HPDE6-E6E7 (cell line): ENCODE measurements at regions not wholly inside any gene's neighbourhood (a gene's known extent, or its start where the extent isn't known, plus 50 kb on each side); places are given as distances from the start of the nearest gene placed in this dataset.
"Not testable (repeated sequence)": the region's sequence is repeated elsewhere in the genome, so short reads cannot be mapped to it uniquely, and the experiment has no call there.

Experiments used
- DNase-seq: peaks from one replicate; pipeline ENCODE4 v3.0.0; 2011; ENCODE audit warnings: missing footprints; ENCODE audit errors: extremely low spot score

GRCh38 chr5:27451377-27451776, 413.0 kb upstream of the CDH9 start:
- no peak for DNase-seq

DNA sequence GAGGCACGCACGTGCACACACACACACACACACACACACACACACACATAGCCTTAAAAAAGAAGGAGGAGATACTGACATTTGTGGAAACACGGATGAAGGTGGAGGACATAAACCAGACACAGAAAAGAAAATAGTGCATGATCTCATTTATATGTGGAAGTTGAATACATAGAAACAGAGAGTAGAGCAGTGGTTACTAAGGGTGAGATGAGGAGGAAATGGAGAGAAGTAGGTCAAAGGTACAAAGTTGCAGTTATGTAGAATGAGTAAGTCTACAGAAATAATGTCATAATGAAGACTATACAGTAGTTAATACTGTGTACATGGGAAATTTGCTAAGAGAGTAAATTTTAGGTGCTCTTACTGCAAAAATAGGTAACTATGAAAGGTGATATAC, 412.2 kb upstream of the CDH9 start:
- DNase-seq = no peak

DNA sequence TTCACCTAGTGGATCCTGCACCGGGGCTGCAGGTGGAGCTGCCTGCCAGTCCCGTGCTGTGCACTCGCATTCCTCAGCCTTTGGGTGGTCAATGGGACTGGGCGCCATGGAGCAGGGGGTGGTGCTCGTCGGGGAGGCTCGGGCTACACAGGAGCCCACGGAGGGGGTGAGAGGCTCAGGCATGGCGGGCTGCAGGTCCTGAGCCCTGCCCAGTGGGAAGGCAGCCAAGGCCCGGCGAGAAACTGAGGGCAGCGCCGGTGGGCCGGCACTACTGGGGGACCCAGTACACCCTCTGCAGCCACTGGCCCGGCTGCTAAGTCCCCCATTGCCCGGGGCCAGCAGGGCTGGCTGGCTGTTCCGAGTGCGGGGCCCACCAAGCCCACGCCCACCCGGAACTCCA, 401.0 kb upstream of the CDH9 start:
- DNase-seq = not testable (repeated sequence)

GRCh38 chr5:27437594-27438200, 399.3 kb upstream of the CDH9 start:
- no peak for DNase-seq

DNA sequence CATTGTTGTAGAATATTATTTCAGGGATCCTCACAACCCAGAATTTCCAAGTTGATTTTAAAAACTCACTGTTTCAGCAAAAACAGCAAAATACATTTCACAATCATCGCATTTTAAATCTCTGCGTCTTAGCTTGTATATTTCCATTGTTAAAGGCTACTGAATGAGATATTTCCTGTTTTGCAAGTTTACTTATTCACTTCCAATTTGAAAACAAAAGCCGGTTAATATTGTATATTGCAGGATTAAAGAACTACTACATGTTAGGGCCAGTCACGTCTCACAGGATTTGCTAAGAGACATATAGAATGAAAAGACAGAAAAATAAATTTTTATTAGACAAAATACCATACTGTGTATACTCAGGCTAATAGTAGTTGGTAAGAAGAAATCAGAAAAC, 395.9 kb upstream of the CDH9 start:
- DNase-seq = peak; percentile 20

DNA sequence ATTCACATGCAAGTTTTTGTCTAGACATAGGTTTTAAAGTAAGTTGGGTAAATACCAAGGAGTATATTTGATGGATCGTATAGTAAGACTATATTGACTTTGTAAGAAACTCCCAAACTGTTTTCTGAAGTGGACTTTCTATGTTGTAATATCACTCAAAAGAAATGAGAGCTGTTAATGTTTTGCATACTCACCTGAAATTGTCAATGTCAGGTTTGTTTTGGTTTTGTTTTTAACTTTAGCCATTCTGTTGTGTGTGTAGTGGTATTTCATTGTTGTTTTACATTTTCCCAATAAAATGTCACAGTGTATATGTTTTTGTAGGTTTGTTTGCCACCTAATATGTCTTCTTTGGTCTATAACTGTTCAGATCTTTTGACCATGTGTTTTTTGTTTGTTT, 375.7 kb upstream of the CDH9 start:
- DNase-seq = no peak

- no peak for DNase-seq
These were observed 374.0 kb upstream of the CDH9 start for GRCh38 chr5:27412384-27412783.

GRCh38 chr5:27406020-27406419, 367.6 kb upstream of the CDH9 start:
- no peak for DNase-seq

- no peak for DNase-seq
These were observed 365.0 kb upstream of the CDH9 start for GRCh38 chr5:27403243-27403882.

DNA sequence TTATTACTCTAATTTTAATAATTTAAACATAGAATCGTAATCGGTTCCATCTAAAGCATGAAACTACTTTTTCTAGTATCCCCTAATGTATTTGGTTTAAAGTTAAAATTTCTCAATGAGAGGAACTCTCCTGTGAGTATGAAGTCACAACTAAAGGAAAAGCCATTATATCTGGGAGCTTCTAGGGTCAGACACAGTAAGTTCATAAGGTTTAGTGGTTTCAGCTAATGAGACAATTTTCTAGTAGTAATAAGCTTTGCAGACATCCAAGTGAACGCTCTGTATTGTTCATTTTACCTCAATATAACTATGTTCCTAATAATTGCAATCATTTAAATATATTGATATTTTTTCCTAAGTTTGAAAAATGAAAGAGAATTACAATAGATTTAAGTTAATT, 364.4 kb upstream of the CDH9 start:
- no peak for DNase-seq

- DNase-seq = no peak
These were observed 358.6 kb upstream of the CDH9 start for GRCh38 chr5:27396998-27397397.

DNA sequence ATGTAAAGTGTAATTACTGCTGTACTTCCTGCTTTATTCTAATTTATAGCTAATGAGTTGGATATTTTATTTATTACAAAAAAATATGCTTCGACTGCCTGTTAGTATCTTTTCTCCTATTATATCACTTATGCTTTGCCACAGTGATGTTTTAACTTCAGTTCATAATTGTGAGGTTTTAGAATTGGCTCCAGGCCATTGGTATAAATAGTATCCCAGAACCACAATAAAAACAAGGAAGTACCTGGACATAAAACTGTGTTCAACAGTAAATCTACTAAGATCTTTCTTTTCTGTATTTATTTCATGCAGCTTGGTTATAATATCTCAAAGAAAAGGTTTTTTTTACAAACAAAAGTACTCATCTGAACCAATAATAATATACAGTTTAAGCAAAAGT, 354.3 kb upstream of the CDH9 start:
- no peak for DNase-seq

- DNase-seq = no peak
These were observed 351.3 kb upstream of the CDH9 start for GRCh38 chr5:27389696-27390095.

DNA sequence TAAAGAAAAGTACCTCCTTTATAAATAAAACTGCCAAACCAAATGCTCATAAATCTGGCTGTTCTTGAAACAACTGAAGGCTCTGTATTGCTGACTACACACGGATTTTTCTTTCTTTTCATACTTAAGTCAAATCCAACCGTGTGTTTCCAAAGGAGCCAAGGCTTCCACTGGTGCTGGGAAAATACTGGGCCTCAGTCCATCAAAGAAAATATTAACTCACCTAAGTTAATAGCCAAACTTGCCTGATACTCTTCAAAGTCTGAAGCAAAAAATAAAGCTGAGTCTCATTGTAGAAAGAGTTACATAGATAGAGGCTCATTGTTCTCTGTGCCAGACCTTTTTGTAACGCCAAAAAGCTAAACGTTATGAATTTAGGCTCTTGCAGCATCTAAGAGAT, 350.4 kb upstream of the CDH9 start:
- no peak for DNase-seq

GRCh38 chr5:27387535-27388073, 349.2 kb upstream of the CDH9 start:
- no peak for DNase-seq

- no peak for DNase-seq
These were observed 343.3 kb upstream of the CDH9 start for GRCh38 chr5:27381686-27382085.

DNA sequence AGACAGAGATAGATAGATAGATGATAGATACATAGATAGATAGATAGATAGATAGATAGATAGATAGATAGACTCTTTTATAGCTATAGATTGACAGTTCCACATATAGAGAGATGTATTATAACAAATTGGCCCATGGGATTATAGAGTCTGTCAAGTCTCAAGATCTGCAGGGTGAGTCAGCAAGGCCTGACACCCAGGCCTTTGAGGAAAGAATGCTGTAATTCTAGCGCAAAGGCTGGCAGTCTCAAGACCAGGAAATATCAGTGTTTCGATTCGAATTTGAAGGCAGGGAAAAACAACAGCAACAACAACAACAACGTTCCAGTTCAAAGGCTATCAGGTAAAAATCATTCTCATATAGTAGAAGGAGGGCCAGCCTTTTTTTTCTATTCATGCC, 339.2 kb upstream of the CDH9 start:
- peak; percentile 2 for DNase-seq

DNA sequence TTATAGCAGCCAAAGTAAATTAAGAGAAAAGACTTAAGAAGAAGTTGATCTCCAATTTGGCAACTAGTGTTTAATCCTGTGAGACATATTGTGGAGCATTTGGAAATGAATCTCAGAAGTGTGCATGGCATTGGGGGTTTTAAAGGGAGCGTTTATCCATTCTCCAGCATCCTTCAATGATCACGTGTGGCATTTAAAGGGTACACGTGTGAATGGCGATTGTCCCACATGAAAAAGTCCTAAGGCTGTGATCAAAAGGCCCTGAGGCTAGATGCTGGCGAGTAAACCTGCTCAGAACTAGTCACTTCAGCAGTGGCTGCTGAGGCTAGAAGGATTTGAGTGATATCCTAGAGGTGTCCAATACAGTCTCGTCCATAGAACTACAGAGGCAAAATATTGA, 315.6 kb upstream of the CDH9 start:
- no peak for DNase-seq

- DNase-seq = no peak
These were observed 315.2 kb upstream of the CDH9 start for GRCh38 chr5:27353540-27353939.

- DNase-seq = no peak
These were observed 303.0 kb upstream of the CDH9 start for GRCh38 chr5:27341342-27341741.

DNA sequence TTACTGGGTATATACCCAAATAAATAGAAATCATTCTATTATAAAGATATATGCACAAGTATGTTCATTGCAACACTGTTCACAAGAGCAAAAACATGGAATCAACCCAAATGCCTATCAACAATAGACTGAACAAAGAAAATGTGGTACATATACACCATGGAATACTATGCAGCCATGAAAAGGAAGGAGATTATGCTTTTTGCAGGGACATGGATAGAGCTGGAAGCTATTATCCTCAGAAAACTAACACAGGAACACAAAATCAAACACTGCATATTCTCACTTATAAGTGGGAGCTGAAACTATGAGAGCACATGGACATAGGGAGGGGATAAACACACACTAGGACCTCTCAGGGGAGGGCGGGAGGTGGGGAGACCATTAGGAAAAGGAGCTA, 298.4 kb upstream of the CDH9 start:
- no peak for DNase-seq

- peak; percentile 40 for DNase-seq
These were observed 290.1 kb upstream of the CDH9 start for GRCh38 chr5:27328480-27328879.

DNA sequence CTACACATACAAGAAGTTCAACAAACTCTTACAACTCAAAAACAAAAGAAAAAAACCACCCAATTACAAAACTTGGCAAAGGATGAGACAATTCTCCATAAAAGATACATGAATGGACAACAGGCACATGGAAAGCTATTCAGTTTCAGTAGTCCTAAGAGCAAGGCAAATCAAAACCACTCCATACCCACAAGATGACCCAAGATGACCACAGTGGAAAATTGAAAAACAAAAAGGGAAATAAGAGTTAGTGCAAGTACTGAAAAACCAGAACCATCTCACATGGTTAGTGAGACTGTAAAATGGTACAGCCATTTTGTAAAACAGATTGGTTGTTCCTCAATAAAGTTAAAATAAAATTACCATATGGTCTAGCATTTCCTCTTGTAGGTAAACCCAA, 287.1 kb upstream of the CDH9 start:
- no peak for DNase-seq

DNA sequence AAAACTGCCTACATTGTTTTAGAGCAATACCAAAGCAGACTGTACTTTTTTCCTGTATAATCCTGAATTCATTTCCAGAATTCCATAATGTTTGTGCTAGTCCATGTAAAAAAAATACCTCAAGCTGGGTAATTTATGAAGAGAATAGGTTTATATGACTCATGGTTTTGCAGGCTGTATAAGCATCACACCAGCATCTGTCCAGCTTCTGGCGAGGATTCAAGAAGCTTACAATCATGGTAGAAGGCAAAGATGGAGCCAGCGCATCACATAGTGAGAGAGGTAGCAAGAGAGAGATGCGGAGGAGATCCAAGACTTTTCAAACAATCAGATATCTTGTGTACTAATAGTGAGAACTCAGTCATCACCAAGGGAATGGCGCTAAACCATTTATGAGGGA, 280.3 kb upstream of the CDH9 start:
- no peak for DNase-seq
